ENCODE measurements at regions not wholly inside any gene's neighbourhood (a gene's known extent, or its start where the extent isn't known, plus 50 kb on each side); places are given as distances from the start of the nearest gene placed in this dataset.

GRCh38 chr13:48892053-48892687 is 83.5 kb upstream of the FNDC3A start:
- TF ChIP-seq CTCF (IDR thresholded peaks at IDR 0.05) (no peak), POLR2A (IDR thresholded peaks at IDR 0.05) (no peak)
